GM23338 (cell line): ENCODE measurements at regions not wholly inside any gene's neighbourhood (a gene's known extent, or its start where the extent isn't known, plus 50 kb on each side); places are given as distances from the start of the nearest gene placed in this dataset.

Source experiments
- ATAC-seq: fragments of 200-7000 bp; cut with Tn5 transposase; 3 replicates; pipeline ENCODE4 v1.9.1; 2020
- DNase-seq: peaks from one replicate; pipeline ENCODE4 v3.0.0-alpha.2; 2015; ENCODE audit warnings: low spot score
- H2AFZ ChIP-seq: fragments of 200-600 bp; sonication (generic); 2 replicates; pipeline ENCODE4 v1.8.0; 2016; ENCODE audit warnings: antibody characterized with exemption, mild to moderate bottlenecking, moderate library complexity
- H3F3A ChIP-seq: fragments of 200-600 bp; sonication (generic); replicated peaks from 2 replicates; pipeline ENCODE4 v1.8.0; 2017; ENCODE audit warnings: antibody characterized with exemption, mixed run types, low read depth
- H3K27ac ChIP-seq: fragments of 200-600 bp; sonication (generic); 2 replicates; pipeline ENCODE4 v1.6.1; 2016; ENCODE audit warnings: low read depth
- H3K27me3 ChIP-seq: fragments of 200-600 bp; sonication (generic); 2 replicates; pipeline ENCODE4 v1.8.0; 2016; ENCODE audit warnings: mild to moderate bottlenecking, mixed run types, moderate library complexity; ENCODE audit not compliant: insufficient read depth
- H3K36me3 ChIP-seq: fragments of 200-600 bp; sonication (generic); 2 replicates; pipeline ENCODE4 v1.8.0; 2016; ENCODE audit warnings: mild to moderate bottlenecking; ENCODE audit not compliant: insufficient read depth
- H3K4me1 ChIP-seq: fragments of 200-600 bp; sonication (generic); 2 replicates; pipeline ENCODE4 v1.8.0; 2016; ENCODE audit warnings: mild to moderate bottlenecking, moderate library complexity; ENCODE audit not compliant: insufficient read depth
- H3K4me2 ChIP-seq: fragments of 200-600 bp; sonication (generic); 2 replicates; pipeline ENCODE4 v1.7.1; 2017; ENCODE audit warnings: mixed run types
- H3K4me3 ChIP-seq: fragments of 200-600 bp; sonication (generic); 2 replicates; pipeline ENCODE4 v1.6.1; 2016; ENCODE audit warnings: mixed run types
- H3K79me2 ChIP-seq: fragments of 200-600 bp; sonication (generic); replicated peaks from 2 replicates; pipeline ENCODE4 v1.8.0; 2017; ENCODE audit warnings: mild to moderate bottlenecking; ENCODE audit not compliant: insufficient read depth
- H3K9me2 ChIP-seq: fragments of 200-600 bp; sonication (generic); 2 replicates; pipeline ENCODE4 v1.8.0; 2017; ENCODE audit not compliant: insufficient read depth
- H4K20me1 ChIP-seq: fragments of 200-600 bp; sonication (generic); replicated peaks from 2 replicates; pipeline ENCODE4 v1.8.0; 2017; ENCODE audit warnings: mild to moderate bottlenecking; ENCODE audit not compliant: insufficient read depth
- H3K27ac Mint-ChIP-seq: 2 replicates; pipeline ENCODE4 v1.8.0; 2020; ENCODE audit warnings: inconsistent platforms, mild to moderate bottlenecking, moderate library complexity, mixed read lengths
- H3K27me3 Mint-ChIP-seq: 3 replicates; pipeline ENCODE4 v1.8.0; 2022; ENCODE audit warnings: low read depth, mild to moderate bottlenecking, moderate library complexity, mixed read lengths, inconsistent platforms; ENCODE audit not compliant: insufficient read depth, poor library complexity
- H3K36me3 Mint-ChIP-seq: 3 replicates; pipeline ENCODE4 v1.8.0; 2021; ENCODE audit warnings: low read depth, mild to moderate bottlenecking, inconsistent platforms, moderate library complexity, mixed read lengths
- H3K4me1 Mint-ChIP-seq: 3 replicates; pipeline ENCODE4 v1.8.0; 2020; ENCODE audit warnings: mild to moderate bottlenecking, inconsistent platforms, mixed read lengths
- H3K4me3 Mint-ChIP-seq: 3 replicates; pipeline ENCODE4 v1.8.0; 2021; ENCODE audit warnings: moderate library complexity, mild to moderate bottlenecking, inconsistent platforms, mixed read lengths
- H3K9me3 Mint-ChIP-seq: 3 replicates; pipeline ENCODE4 v1.8.0; 2020; ENCODE audit warnings: moderate library complexity, mild to moderate bottlenecking, inconsistent platforms, mixed read lengths
- CREB1 ChIP-seq: fragments of 250-450 bp; sonication (Bioruptor Pico); IDR thresholded peaks from 2 replicates; pipeline ENCODE4 v1.5.0; 2020; ENCODE audit warnings: low read depth, mild to moderate bottlenecking, moderate library complexity
- JUNB ChIP-seq: IDR thresholded peaks from one replicate; pipeline ENCODE4 v1.6.1; 2016; ENCODE audit warnings: antibody characterized with exemption; ENCODE audit not compliant: unreplicated experiment
- NANOG ChIP-seq: IDR thresholded peaks from 2 replicates; pipeline ENCODE4 v1.6.1; 2016; ENCODE audit warnings: antibody characterized with exemption, borderline replicate concordance
- STAT1 ChIP-seq: IDR thresholded peaks from one replicate; pipeline ENCODE4 v1.6.1; 2016; ENCODE audit warnings: antibody characterized with exemption; ENCODE audit not compliant: unreplicated experiment
- ZNF462 ChIP-seq: fragments of 250-450 bp; sonication (Bioruptor Pico); IDR thresholded peaks from 2 replicates; pipeline ENCODE4 v1.5.0; 2020; ENCODE audit warnings: mild to moderate bottlenecking, moderate library complexity
- TF ChIP-seq, protein P1 (sequence below): IDR thresholded peaks from one replicate; pipeline ENCODE4 v1.6.1; 2018; ENCODE audit warnings: antibody characterized with exemption; ENCODE audit not compliant: unreplicated experiment

GRCh38 chr19:28610731-28611130, 602.2 kb downstream of the UQCRFS1 start (continued):
- TF ChIP-seq ZNF462 (CRISPR knock-in tag), result no peak
- TF ChIP-seq CREB1 (CRISPR knock-in tag), result no peak

DNA sequence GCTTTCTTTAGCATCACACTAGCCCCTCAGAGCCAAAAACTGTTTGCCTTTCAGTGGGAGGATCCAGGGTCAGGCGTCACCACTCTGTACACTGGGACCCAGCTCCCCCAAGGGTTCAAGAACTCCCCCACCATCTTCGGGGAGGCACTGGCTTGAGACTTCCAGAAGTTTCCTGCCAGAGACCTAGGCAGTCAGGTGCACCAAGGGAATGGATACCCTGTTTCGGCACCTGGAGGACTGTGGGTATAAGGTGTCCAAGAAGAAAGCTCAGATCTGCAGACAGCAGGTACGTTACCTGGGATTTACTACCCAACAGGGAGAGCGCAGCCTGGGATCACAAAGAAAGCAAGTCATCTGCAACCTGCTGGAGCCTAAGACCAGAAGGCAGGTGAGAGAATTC, 603.0 kb downstream of the UQCRFS1 start:
- Histone ChIP-seq H3F3A (no peaks in the 10 kb centered on the region), H3K79me2 (no peaks in the 10 kb centered on the region)
- TF ChIP-seq JUNB (no peak), CREB1 (CRISPR knock-in tag) (no peak), ZNF462 (CRISPR knock-in tag) (no peak), STAT1 (no peak), NANOG (no peak)
- TF ChIP-seq, protein P1, sequence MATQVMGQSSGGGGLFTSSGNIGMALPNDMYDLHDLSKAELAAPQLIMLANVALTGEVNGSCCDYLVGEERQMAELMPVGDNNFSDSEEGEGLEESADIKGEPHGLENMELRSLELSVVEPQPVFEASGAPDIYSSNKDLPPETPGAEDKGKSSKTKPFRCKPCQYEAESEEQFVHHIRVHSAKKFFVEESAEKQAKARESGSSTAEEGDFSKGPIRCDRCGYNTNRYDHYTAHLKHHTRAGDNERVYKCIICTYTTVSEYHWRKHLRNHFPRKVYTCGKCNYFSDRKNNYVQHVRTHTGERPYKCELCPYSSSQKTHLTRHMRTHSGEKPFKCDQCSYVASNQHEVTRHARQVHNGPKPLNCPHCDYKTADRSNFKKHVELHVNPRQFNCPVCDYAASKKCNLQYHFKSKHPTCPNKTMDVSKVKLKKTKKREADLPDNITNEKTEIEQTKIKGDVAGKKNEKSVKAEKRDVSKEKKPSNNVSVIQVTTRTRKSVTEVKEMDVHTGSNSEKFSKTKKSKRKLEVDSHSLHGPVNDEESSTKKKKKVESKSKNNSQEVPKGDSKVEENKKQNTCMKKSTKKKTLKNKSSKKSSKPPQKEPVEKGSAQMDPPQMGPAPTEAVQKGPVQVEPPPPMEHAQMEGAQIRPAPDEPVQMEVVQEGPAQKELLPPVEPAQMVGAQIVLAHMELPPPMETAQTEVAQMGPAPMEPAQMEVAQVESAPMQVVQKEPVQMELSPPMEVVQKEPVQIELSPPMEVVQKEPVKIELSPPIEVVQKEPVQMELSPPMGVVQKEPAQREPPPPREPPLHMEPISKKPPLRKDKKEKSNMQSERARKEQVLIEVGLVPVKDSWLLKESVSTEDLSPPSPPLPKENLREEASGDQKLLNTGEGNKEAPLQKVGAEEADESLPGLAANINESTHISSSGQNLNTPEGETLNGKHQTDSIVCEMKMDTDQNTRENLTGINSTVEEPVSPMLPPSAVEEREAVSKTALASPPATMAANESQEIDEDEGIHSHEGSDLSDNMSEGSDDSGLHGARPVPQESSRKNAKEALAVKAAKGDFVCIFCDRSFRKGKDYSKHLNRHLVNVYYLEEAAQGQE, result no peak

More for the DNA sequence above, 603.0 kb downstream of the UQCRFS1 start:
- Mint-ChIP-seq H3K4me1 (no peaks in the 10 kb centered on the region), H3K9me3 (peaks cover 50% of the 10 kb centered on the region), H3K27me3 (peaks cover 2% of the 10 kb centered on the region), H3K4me3 (no peak overlapping the region), H3K36me3 (peaks cover 54% of the 10 kb centered on the region), H3K27ac (no peak overlapping the region)
- Histone ChIP-seq H4K20me1 (no peaks in the 10 kb centered on the region), H2AFZ (no peak overlapping the region), H3K4me3 (no peak overlapping the region), H3K27me3 (no peaks in the 10 kb centered on the region), H3K36me3 (peaks cover 7% of the 10 kb centered on the region; the same call in 1 of the 2 replicates), H3K9me2 (no peaks in the 10 kb centered on the region; the same call in 1 of the 2 replicates), H3K27ac (no peak overlapping the region), H3K4me2 (no peak overlapping the region), H3K4me1 (no peaks in the 10 kb centered on the region)
- ATAC-seq (no peak), DNase-seq (no peak)
